CD14-positive monocyte (primary cell): ENCODE measurements at regions not wholly inside any gene's neighbourhood (a gene's known extent, or its start where the extent isn't known, plus 50 kb on each side); places are given as distances from the start of the nearest gene placed in this dataset.

Source experiments
- DNase-seq, 3 donors: peaks; one replicate each; pipeline ENCODE4 v3.0.0-alpha.2; 2011 to 2022
- H2AFZ ChIP-seq: 2 replicates; pipeline ENCODE4 v1.6.0; 2012; ENCODE audit warnings: mild to moderate bottlenecking, low read depth, low read length, inconsistent platforms; ENCODE audit not compliant: insufficient read depth, poor library complexity, severe bottlenecking
- H3K27ac ChIP-seq, 2 donors: 1 replicate in 1 of 2; 2 replicates in 1 of 2; pipeline ENCODE4 v1.5.1; 2012 to 2013; ENCODE audit warnings: low read length in 2 of 2, control low read depth in 1 of 2, inconsistent platforms in 1 of 2, low read depth in 1 of 2, mild to moderate bottlenecking in 1 of 2
- H3K27me3 ChIP-seq, 2 donors: one replicate each; pipeline versions ENCODE4 v1.6.0 to v1.6.1; 2011 to 2013; ENCODE audit warnings: low read length in 2 of 2; ENCODE audit not compliant: control insufficient read depth in 2 of 2, insufficient read depth in 2 of 2
- H3K36me3 ChIP-seq, 2 donors: replicated peaks in 1 of 2; 1 replicate in 1 of 2; 2 replicates in 1 of 2; pipeline versions ENCODE4 v1.5.1 to v1.6.1; 2012 to 2013; ENCODE audit warnings: low read length in 2 of 2, control low read depth in 1 of 2, inconsistent platforms in 1 of 2, mild to moderate bottlenecking in 1 of 2; ENCODE audit not compliant: insufficient read depth in 2 of 2, control insufficient read depth in 1 of 2
- H3K4me1 ChIP-seq, 2 donors: 1 replicate in 1 of 2; 2 replicates in 1 of 2; pipeline versions ENCODE4 v1.5.1 to v1.6.1; 2012 to 2013; ENCODE audit warnings: low read length in 2 of 2, control low read depth in 1 of 2, inconsistent platforms in 1 of 2, mild to moderate bottlenecking in 1 of 2, moderate library complexity in 1 of 2; ENCODE audit not compliant: insufficient read depth in 2 of 2, control insufficient read depth in 1 of 2
- H3K4me2 ChIP-seq: replicated peaks from 2 replicates; pipeline ENCODE3; 2012; ENCODE audit warnings: low read length, moderate library complexity, mild to moderate bottlenecking; ENCODE audit not compliant: poor library complexity, severe bottlenecking; ENCODE audit errors: extremely low read depth
- H3K4me3 ChIP-seq, 3 experiments: fragments of 200-600 bp in 1 of 3; sonication (generic) in 1 of 3; replicated peaks in 1 of 3; 1 replicate in 2 of 3; 2 replicates in 1 of 3; pipeline ENCODE4 v1.5.1; 2011 to 2013; ENCODE audit warnings: low read length in 3 of 3, mild to moderate bottlenecking in 3 of 3, control low read depth in 2 of 3, low read depth in 2 of 3, inconsistent platforms in 1 of 3, moderate library complexity in 1 of 3
- H3K79me2 ChIP-seq: 2 replicates; pipeline ENCODE4 v1.6.0; 2012; ENCODE audit warnings: mild to moderate bottlenecking, control low read depth, inconsistent platforms, low read length, moderate library complexity; ENCODE audit not compliant: insufficient read depth
- H3K9ac ChIP-seq: 2 replicates; pipeline ENCODE4 v1.6.0; 2017; ENCODE audit warnings: low read length, mild to moderate bottlenecking; ENCODE audit not compliant: insufficient read depth, poor library complexity, severe bottlenecking
- H3K9me3 ChIP-seq, 2 donors: replicated peaks in 1 of 2; 1 replicate in 1 of 2; 2 replicates in 1 of 2; pipeline versions ENCODE4 v1.5.1 to v1.6.1; 2012 to 2013; ENCODE audit warnings: low read length in 2 of 2, control low read depth in 1 of 2; ENCODE audit not compliant: control insufficient read depth in 1 of 2, insufficient read depth in 1 of 2
- H4K20me1 ChIP-seq: 2 replicates; pipeline ENCODE4 v1.6.0; 2012; ENCODE audit warnings: mild to moderate bottlenecking, low read length, control low read depth, moderate library complexity; ENCODE audit not compliant: insufficient read depth
- H3K27ac Mint-ChIP-seq, 7 donors: one replicate each; pipeline ENCODE4 v1.8.0; 2020; ENCODE audit warnings: mild to moderate bottlenecking in 7 of 7, mixed read lengths in 7 of 7, moderate library complexity in 6 of 7, inconsistent platforms in 2 of 7
- H3K27me3 Mint-ChIP-seq, 3 donors: one replicate each; pipeline ENCODE4 v1.8.0; 2021 to 2022; ENCODE audit warnings: low read depth in 3 of 3, mild to moderate bottlenecking in 3 of 3, mixed read lengths in 3 of 3, moderate library complexity in 3 of 3, inconsistent platforms in 1 of 3
- H3K36me3 Mint-ChIP-seq, 2 donors: one replicate each; pipeline ENCODE4 v1.8.0; 2020; ENCODE audit warnings: mixed read lengths in 2 of 2, inconsistent platforms in 1 of 2, mild to moderate bottlenecking in 1 of 2
- H3K4me1 Mint-ChIP-seq: one replicate; pipeline ENCODE4 v1.8.0; 2020; ENCODE audit warnings: mild to moderate bottlenecking, mixed read lengths
- H3K4me3 Mint-ChIP-seq, 2 donors: one replicate each; pipeline ENCODE4 v1.8.0; 2020; ENCODE audit warnings: mild to moderate bottlenecking in 2 of 2, mixed read lengths in 2 of 2, moderate library complexity in 1 of 2
- H3K9me3 Mint-ChIP-seq, 7 donors: one replicate each; pipeline ENCODE4 v1.8.0; 2020 to 2022; ENCODE audit warnings: mixed read lengths in 7 of 7, mild to moderate bottlenecking in 6 of 7, moderate library complexity in 6 of 7, inconsistent platforms in 2 of 7
- CTCF ChIP-seq: fragments of 200-600 bp; IDR thresholded peaks from one replicate; pipeline ENCODE4 v1.8.0; 2022; ENCODE audit warnings: antibody characterized with exemption, mild to moderate bottlenecking
- WGBS: methylation state at CpG from one replicate; pipeline ENCODE4 v1.1.5; 2013; ENCODE audit warnings: missing lambda C conversion rate; ENCODE audit not compliant: insufficient coverage; 5-methylcytosine and 5-hydroxymethylcytosine counted together
- intact Hi-C, 2 donors: fragments of 100-400 bp; cut with micrococcal nuclease; formaldehyde crosslinking; loops; one replicate each; pipeline versions ENCODE4 v1.15.0 to v1.15.1; 2023

- H3K9me3 Mint-ChIP-seq, result peaks cover 0 to 6% (median 2%) of the 10 kb centered on the region in 7 donors
- no peak overlapping the region for H3K27ac ChIP-seq
- peaks cover 11 to 23% of the 10 kb centered on the region in 2 donors for H3K4me1 ChIP-seq
- no peaks in the 10 kb centered on the region for H3K79me2 ChIP-seq
- H3K9ac ChIP-seq, result no peak overlapping the region
- H3K27ac Mint-ChIP-seq, result no peak overlapping the region
- 97% methylated on average over 17 of the region's 19 CpGs for WGBS
- no peaks in the 10 kb centered on the region for H3K36me3 Mint-ChIP-seq
- no peaks in the 10 kb centered on the region for H3K9me3 ChIP-seq
- DNase-seq, result no peak
- no peaks in the 10 kb centered on the region for H3K27me3 ChIP-seq
- H4K20me1 ChIP-seq, result no peaks in the 10 kb centered on the region
- H3K4me2 ChIP-seq, result no peak overlapping the region
- H3K36me3 ChIP-seq, result no peaks in the 10 kb centered on the region
- H3K4me3 Mint-ChIP-seq, result no peak overlapping the region
- no peak for TF ChIP-seq CTCF
- H2AFZ ChIP-seq, result no peak overlapping the region
- no peak overlapping the region for H3K4me3 ChIP-seq
- intact Hi-C loops, result no loop called here
- H3K4me1 Mint-ChIP-seq, result peaks cover 25% of the 10 kb centered on the region
- H3K27me3 Mint-ChIP-seq, result peaks cover 3 to 4% (median 3%) of the 10 kb centered on the region in 3 donors
Measured at GRCh38 chr18:10067670-10068659, 154.1 kb downstream of the VAPA start.

- no peaks in the 10 kb centered on the region for H4K20me1 ChIP-seq
- H3K36me3 ChIP-seq, result no peaks in the 10 kb centered on the region
- H3K9me3 ChIP-seq, result no peaks in the 10 kb centered on the region
- intact Hi-C loops, result no loop called here
- H3K4me3 ChIP-seq, result no peak overlapping the region
- H3K4me1 ChIP-seq, result peaks cover 17 to 33% of the 10 kb centered on the region in 2 donors
- Mint-ChIP-seq H3K4me1 (peaks cover 33% of the 10 kb centered on the region), H3K27me3 (peaks cover 3 to 7% (median 4%) of the 10 kb centered on the region in 3 donors), H3K27ac (no peak overlapping the region), H3K36me3 (no peaks in the 10 kb centered on the region), H3K9me3 (peaks cover 0 to 6% (median 2%) of the 10 kb centered on the region in 7 donors), H3K4me3 (no peak overlapping the region)
- DNase-seq, result no peak
- H2AFZ ChIP-seq, result no peak overlapping the region
- no peaks in the 10 kb centered on the region for H3K27me3 ChIP-seq
- no peak overlapping the region for H3K9ac ChIP-seq
- no peaks in the 10 kb centered on the region for H3K79me2 ChIP-seq
- H3K27ac ChIP-seq, result no peak overlapping the region
- 99% methylated on average over 16 of the region's 22 CpGs for WGBS
- H3K4me2 ChIP-seq, result no peak overlapping the region
- TF ChIP-seq CTCF, result no peak
Measured at GRCh38 chr18:10068766-10069567, 155.2 kb downstream of the VAPA start.
